Choroid plexus epithelial cell (primary cell): ENCODE measurements at regions not wholly inside any gene's neighbourhood (a gene's known extent, or its start where the extent isn't known, plus 50 kb on each side); places are given as distances from the start of the nearest gene placed in this dataset.
"Not testable (repeated sequence)": the region's sequence is repeated elsewhere in the genome, so short reads cannot be mapped to it uniquely, and the experiment has no call there.

Experiments used
- DNase-seq: peaks from one replicate; pipeline ENCODE4 v3.0.0-alpha.2; 2010; ENCODE audit warnings: low read depth
- H3K4me3 ChIP-seq: 2 replicates; pipeline ENCODE4 v1.5.1; 2011; ENCODE audit warnings: low read depth, mild to moderate bottlenecking, control low read depth, low read length, moderate library complexity
- CTCF ChIP-seq: conservative IDR thresholded peaks from 2 replicates; pipeline ENCODE4 v1.5.1; 2011; ENCODE audit warnings: low read depth, mild to moderate bottlenecking, control low read depth, inconsistent platforms, low read length, moderate library complexity

DNA sequence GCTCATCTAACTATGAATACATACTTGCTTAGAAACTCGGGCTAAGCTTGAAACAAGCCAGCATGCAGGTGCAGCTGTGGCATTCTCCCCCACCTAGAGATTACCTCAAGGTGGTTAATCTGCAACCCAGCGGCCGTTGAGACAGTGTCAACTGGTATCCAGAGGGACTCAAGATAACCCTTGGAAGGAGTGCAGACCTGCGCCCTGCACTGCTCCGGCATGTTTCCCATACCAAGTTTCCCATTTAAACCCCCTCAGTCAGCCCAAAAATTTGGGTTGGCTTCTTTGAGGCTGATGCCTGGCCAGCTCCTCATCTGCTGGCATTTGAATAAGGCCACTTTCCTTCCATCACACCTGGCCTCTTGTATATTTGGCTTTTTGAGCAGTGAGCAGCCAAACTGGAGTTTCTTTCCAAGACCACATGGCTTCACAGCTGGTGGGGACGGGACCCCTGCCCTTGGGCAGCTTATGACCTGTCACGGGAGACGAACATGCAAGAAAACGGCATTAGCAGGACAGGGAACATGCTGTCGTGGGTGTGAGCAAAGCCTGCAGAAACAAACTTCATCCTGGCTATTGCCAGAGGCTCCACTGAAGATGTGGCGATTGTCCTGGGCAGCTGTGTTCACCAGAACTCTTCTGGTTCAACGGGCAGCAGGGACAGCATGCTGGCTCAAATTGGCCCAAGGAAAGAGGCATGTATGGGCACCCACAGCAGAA is 98.2 kb downstream of the PLXNA1 start:
- no peak for DNase-seq
- no peak for TF ChIP-seq CTCF
- no peak overlapping the region for H3K4me3 ChIP-seq

DNA sequence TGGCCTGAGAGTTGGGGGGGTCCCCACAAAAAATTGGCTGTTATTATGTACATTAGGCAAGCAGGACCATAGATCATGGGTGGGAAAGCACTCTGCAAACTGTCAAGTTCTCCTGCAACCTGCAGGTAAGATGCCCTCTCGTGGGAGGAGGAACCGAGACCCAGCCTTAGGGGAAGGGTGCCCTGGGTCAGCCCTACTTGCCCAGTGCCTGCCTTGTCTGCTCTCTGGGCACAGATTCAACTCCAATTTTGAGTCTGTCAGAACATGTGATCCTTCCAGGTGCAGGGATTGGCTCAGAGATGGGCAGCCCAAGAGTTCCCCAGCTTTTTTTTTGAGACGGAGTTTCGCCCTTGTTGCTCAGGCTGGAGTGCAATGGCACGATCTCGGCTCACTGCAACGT is 99.2 kb downstream of the PLXNA1 start:
- TF ChIP-seq CTCF, result no peak
- no peak for DNase-seq
- no peak overlapping the region for H3K4me3 ChIP-seq

DNA sequence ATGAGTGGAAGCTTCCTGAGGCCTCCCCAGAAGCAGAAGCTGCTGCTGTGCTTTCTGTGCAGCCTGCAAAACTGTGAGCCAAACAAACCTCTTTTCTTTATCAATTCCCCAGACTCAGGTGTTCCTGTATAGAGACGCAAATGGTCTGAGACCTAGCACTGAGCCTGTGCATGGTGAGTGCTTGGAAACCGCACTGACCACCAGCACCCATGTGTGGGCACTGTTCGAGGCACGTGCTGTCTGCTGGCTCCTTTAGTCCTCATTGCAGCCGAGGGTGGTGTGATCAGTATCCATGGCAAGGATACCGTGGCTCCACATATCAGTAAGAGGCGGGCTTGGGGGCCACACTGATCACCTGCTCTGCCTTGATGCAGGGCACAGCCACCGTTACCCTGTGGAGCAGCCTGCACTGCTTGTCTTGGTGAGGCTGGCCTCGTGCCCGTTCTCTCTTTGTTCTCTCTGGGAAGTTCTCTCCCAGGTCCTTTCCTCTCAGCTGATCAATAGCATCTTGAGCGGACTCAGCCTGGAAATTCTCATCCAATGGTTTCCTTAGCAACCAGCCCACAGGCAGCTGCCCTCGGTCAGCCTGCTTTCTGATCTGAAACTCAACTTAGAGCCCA is 101.0 kb downstream of the PLXNA1 start:
- no peak for DNase-seq
- TF ChIP-seq CTCF, result no peak
- no peak overlapping the region for H3K4me3 ChIP-seq

- DNase-seq, result no peak
- H3K4me3 ChIP-seq, result no peak overlapping the region
- no peak for TF ChIP-seq CTCF
Observed at GRCh38 chr3:127084401-127084990, 101.6 kb downstream of the PLXNA1 start.

DNA sequence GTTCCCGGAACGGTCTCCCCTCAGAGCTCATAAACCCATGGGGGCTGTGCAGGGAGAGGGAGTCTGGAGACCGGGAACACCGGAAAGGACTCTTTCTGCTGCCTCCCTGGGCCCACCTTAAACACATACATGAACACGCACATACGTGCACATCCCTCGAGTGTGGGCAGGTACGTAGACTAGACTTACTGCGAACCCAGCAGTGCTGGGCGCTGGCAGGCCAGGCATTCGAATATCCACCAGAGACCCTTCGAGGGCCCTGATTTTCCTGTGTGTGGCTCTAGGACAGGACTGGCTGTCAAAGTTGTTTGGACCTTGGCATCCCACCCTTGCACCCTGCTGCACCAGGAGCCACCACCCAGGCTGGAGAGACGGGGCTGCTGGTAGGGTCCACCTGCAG is 102.7 kb downstream of the PLXNA1 start:
- no peak for DNase-seq
- H3K4me3 ChIP-seq, result no peak overlapping the region
- TF ChIP-seq CTCF, result no peak

DNA sequence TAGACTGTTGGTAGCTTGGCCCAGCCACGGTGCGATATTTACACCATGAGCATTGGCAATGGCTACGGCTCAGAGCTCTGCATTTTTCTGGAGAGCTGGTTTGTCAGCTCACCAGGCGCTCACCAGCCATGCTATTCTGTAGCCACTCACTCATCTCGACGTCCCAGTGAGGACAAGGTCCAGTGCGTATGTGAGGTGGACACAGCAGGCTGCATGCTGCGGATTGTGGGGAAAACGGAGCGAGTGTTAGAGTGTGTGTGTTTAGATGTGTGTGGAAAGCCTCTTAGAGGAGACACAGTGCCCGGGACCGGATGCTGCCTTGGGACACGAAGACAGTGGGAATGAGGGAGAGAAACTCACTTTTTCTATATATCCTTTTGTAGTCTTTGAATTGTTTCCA is 103.7 kb downstream of the PLXNA1 start:
- DNase-seq, H3K4me3 ChIP-seq: not testable (repeated sequence)

DNA sequence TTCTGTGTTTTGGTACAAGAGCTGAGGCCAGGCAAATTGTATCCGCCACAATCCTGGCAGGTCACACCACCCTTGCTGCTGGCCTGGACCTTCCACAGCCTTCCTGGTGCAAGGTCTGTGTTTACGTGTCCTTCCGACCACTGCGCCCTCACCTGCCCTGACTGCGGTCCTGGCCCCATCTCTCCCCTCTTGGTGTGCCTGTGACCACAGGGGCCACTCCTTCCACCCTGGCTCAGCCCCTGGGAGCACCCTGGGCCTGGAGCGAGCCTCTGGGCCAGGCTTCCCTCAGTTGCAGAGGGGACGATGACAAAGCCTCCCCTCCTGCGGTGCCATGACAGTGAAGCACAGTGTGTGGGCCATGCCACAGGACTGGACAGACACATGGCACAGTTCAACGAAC is 104.5 kb downstream of the PLXNA1 start:
- DNase-seq, result no peak

More for the DNA sequence above, 104.5 kb downstream of the PLXNA1 start:
- no peak for TF ChIP-seq CTCF
- H3K4me3 ChIP-seq, result no peak overlapping the region
